Heart right ventricle (tissue), 16 donors: ENCODE measurements at regions not wholly inside any gene's neighbourhood (a gene's known extent, or its start where the extent isn't known, plus 50 kb on each side); places are given as distances from the start of the nearest gene placed in this dataset.

Source experiments
- ATAC-seq, 8 donors: fragments of 200-7000 bp; cut with Tn5 transposase; one replicate each; pipeline ENCODE4 v1.9.1; 2020; ENCODE audit warnings: mild to moderate bottlenecking in 8 of 8, moderate library complexity in 8 of 8, moderate number of reproducible peaks in 1 of 8
- DNase-seq, 2 donors: peaks; one replicate each; pipeline ENCODE4 v3.0.0-alpha.2; 2020
- H3K27ac ChIP-seq, 10 donors: fragments of 200-600 bp; sonication (generic) in 2 of 10; one replicate each; pipeline versions ENCODE4 v1.5.0 to v1.8.0; 2020 to 2022; ENCODE audit warnings: mild to moderate bottlenecking in 3 of 10
- H3K27me3 ChIP-seq, 7 donors: fragments of 200-600 bp; one replicate each; pipeline ENCODE4 v1.8.0; 2021 to 2022; ENCODE audit warnings: mild to moderate bottlenecking in 2 of 7
- H3K36me3 ChIP-seq, 9 donors: fragments of 200-600 bp; sonication (generic) in 1 of 9; one replicate each; pipeline versions ENCODE4 v1.5.0 to v1.8.0; 2020 to 2022; ENCODE audit warnings: mild to moderate bottlenecking in 2 of 9
- H3K4me1 ChIP-seq, 9 donors: fragments of 200-600 bp; sonication (generic) in 1 of 9; one replicate each; pipeline versions ENCODE4 v1.5.0 to v1.8.0; 2020 to 2022; ENCODE audit warnings: mild to moderate bottlenecking in 4 of 9
- H3K4me3 ChIP-seq, 10 donors: fragments of 200-600 bp; sonication (generic) in 2 of 10; one replicate each; pipeline versions ENCODE4 v1.5.0 to v1.8.0; 2020 to 2022; ENCODE audit warnings: mild to moderate bottlenecking in 7 of 10, moderate library complexity in 2 of 10
- H3K9me3 ChIP-seq, 11 donors: fragments of 200-600 bp in 10 of 11; sonication (generic) in 2 of 11; one replicate each; pipeline versions ENCODE4 v1.5.0 to v1.8.0; 2013 to 2022; ENCODE audit warnings: mild to moderate bottlenecking in 2 of 11, control low read depth in 1 of 11, moderate library complexity in 1 of 11
- CTCF ChIP-seq, 9 donors: fragments of 200-600 bp; sonication (generic) in 2 of 9; IDR thresholded peaks; one replicate each; pipeline versions ENCODE4 v1.5.0 to v1.8.0; 2021 to 2022; ENCODE audit warnings: antibody characterized with exemption in 9 of 9, mild to moderate bottlenecking in 5 of 9, moderate library complexity in 1 of 9
- WGBS, 2 donors: extraction: QIAGEN DNeasy Blood & Tissue Kit; methylation state at CpG; one replicate each; pipeline ENCODE4 v1.1.7; 2013; ENCODE audit warnings: inconsistent platforms in 1 of 2; 5-methylcytosine and 5-hydroxymethylcytosine counted together
- intact Hi-C, 10 donors: fragments of 100-400 bp; cut with DNase I; formaldehyde crosslinking; loops; one replicate each; pipeline versions ENCODE4 v1.11.1 to v1.14.2; 2022
- donor health status: Arrhythmogenic right ventricular cardiomyopathy.
- donor health status: ischemic (EF 13 %, LVEDD 7.1; RV severe dilation, severe dysfunction).
- donor health status: healthy with polysubstance abuse.
- donor health status: DM: no; HTN: yes; CAD: no.
- donor health status: DM: no; HTN: no; CAD: no.
- donor health status: ischemic (EF 25% LVEDD 6.9; RV normal size, moderate dysfunction).
- donor health status: ischemic (EF 25% LVEDD 5.7; RV mildly dilated, moderate dysfunction).
- donor health status: healthy.
- donor health status: DM: yes; HTN: yes; CAD: no.
- donor health status: Ischemic cardiomyopathy.
- donor health status: ischemic (EF 35%, LVEDD 5.7; RV mildly dilated, moderate dysfunction).
- donor health status: nonischemic (EF 11% LVEDD 7.7; RV severe dilation, severe dysfunction).
- donor health status: DM: yes; HTN: yes; CAD: no.
- donor health status: PGD.
- donor health status: ischemic (EF 29% LVEDD 5.4; RV normal size, mild dysfunction).
- donor health status: nonischemic (EF 23%, LVEDD 6.1; RV moderate dilation, normal function).

- DNase-seq = no peak
- Histone ChIP-seq H3K27me3 (no peaks in the 10 kb centered on the region), H3K36me3 (no peaks in the 10 kb centered on the region), H3K27ac (no peak overlapping the region), H3K4me1 (peaks cover 0 to 50% (median 6%) of the 10 kb centered on the region in 9 donors), H3K9me3 (peaks cover 0 to 8% (median 0%) of the 10 kb centered on the region in 11 donors), H3K4me3 (no peak overlapping the region)
- intact Hi-C loops = no loop called here
- ATAC-seq = no peak
- TF ChIP-seq CTCF (IDR thresholded peaks at IDR 0.05) = no peak
- 95 to 96% methylated on average over 5 of the region's 5 CpGs for WGBS, 2 donors
Measured at GRCh38 chr6:25058441-25058840, 122.7 kb upstream of the RIPOR2 start.

- no peaks in the 10 kb centered on the region for H3K27me3 ChIP-seq
- WGBS, 2 donors = 93 to 98% methylated on average over 4 of the region's 4 CpGs
- peaks cover 0 to 8% (median 0%) of the 10 kb centered on the region in 11 donors for H3K9me3 ChIP-seq
- ATAC-seq = no peak
- DNase-seq = no peak
- H3K4me1 ChIP-seq = peaks cover 0 to 46% (median 6%) of the 10 kb centered on the region in 9 donors
- no peaks in the 10 kb centered on the region for H3K36me3 ChIP-seq
- H3K27ac ChIP-seq = no peak overlapping the region
- no peak overlapping the region for H3K4me3 ChIP-seq
- intact Hi-C loops = no loop called here
- TF ChIP-seq CTCF (IDR thresholded peaks at IDR 0.05) = no peak
Measured at GRCh38 chr6:25058941-25059340, 123.2 kb upstream of the RIPOR2 start.

GRCh38 chr6:25060522-25060921 lies 124.8 kb upstream of the RIPOR2 start:
- Histone ChIP-seq H3K4me1 (peaks cover 0 to 33% (median 0%) of the 10 kb centered on the region in 9 donors), H3K4me3 (no peak overlapping the region), H3K27ac (no peak overlapping the region), H3K27me3 (no peaks in the 10 kb centered on the region), H3K36me3 (no peaks in the 10 kb centered on the region), H3K9me3 (peaks cover 0 to 8% (median 0%) of the 10 kb centered on the region in 11 donors)
- ATAC-seq (no peak), DNase-seq (no peak)
- intact Hi-C loops = loop anchor here in 2 of 10 donors (10.0 kb wide), 3 partner anchors 66 to 486 kb away; partner anchors contain the start of gene GMNN (in 1 of the 2)
- 98 to 100% methylated on average over 2 of the region's 2 CpGs for WGBS, 2 donors
- TF ChIP-seq CTCF (IDR thresholded peaks at IDR 0.05) = no peak

GRCh38 chr6:25061289-25061936 lies 125.7 kb upstream of the RIPOR2 start:
- peak in 2 of 8 donors; percentile 11 to 15 for ATAC-seq
- Histone ChIP-seq H3K36me3 (no peaks in the 10 kb centered on the region), H3K27me3 (no peaks in the 10 kb centered on the region), H3K4me1 (peaks cover 0 to 24% (median 0%) of the 10 kb centered on the region in 9 donors), H3K27ac (peak overlapping the region in 2 of 10 donors; percentile 3 to 37), H3K9me3 (peaks cover 0 to 8% (median 0%) of the 10 kb centered on the region in 11 donors), H3K4me3 (no peak overlapping the region)
- DNase-seq = peak in 1 of 2 donors; percentile 18
- intact Hi-C loops = loop anchor here in 2 of 10 donors (10.0 kb wide), 3 partner anchors 67 to 487 kb away; partner anchors contain the start of gene GMNN (in 1 of the 2)
- TF ChIP-seq CTCF (IDR thresholded peaks at IDR 0.05) = no peak
- WGBS, 2 donors = 55 to 57% methylated on average over 6 of the region's 6 CpGs
